Stomach (tissue), 8 donors: ENCODE measurements at regions not wholly inside any gene's neighbourhood (a gene's known extent, or its start where the extent isn't known, plus 50 kb on each side); places are given as distances from the start of the nearest gene placed in this dataset.
A peak's percentile ranks its signal among the peaks of the same experiment; 100 is the strongest.

Experiments
- DNase-seq, 2 donors: peaks; one replicate each; pipeline versions ENCODE4 v3.0.0 to v3.0.0-alpha.2; 2013 to 2019
- H3K27ac ChIP-seq, 5 donors: fragments of 200-600 bp in 4 of 5; sonication (generic) in 4 of 5; one replicate each; pipeline ENCODE4 v1.5.1; 2013 to 2019; ENCODE audit warnings: mild to moderate bottlenecking in 1 of 5, moderate library complexity in 1 of 5
- H3K27me3 ChIP-seq, 3 donors: fragments of 200-600 bp; sonication (generic); one replicate each; pipeline ENCODE4 v1.5.1; 2017 to 2019; ENCODE audit warnings: mixed run types in 1 of 3
- H3K36me3 ChIP-seq, 4 donors: fragments of 200-600 bp; sonication (generic); 1 replicate in 3 of 4; 2 replicates in 1 of 4; pipeline ENCODE4 v1.5.1; 2016 to 2019
- H3K4me1 ChIP-seq, 4 donors: fragments of 200-600 bp; sonication (generic); one replicate each; pipeline ENCODE4 v1.5.1; 2016 to 2019
- H3K4me3 ChIP-seq, 4 donors: fragments of 200-600 bp; sonication (generic) in 3 of 4; one replicate each; pipeline ENCODE4 v1.5.1; 2016 to 2019; ENCODE audit warnings: mild to moderate bottlenecking in 1 of 4
- H3K9me3 ChIP-seq, 4 donors: fragments of 200-600 bp; sonication (generic); one replicate each; pipeline ENCODE4 v1.5.1; 2016 to 2019
- CTCF ChIP-seq, 7 experiments: fragments of 450-650 bp in 4 of 7; fragments of 200-600 bp in 3 of 7; sonication (generic) in 3 of 7; IDR thresholded peaks; one replicate each; pipeline ENCODE4 v1.5.1; 2016 to 2019; ENCODE audit warnings: antibody characterized with exemption in 7 of 7, control low read depth in 2 of 7, mild to moderate bottlenecking in 1 of 7
- EP300 ChIP-seq: sonication (generic); formaldehyde crosslinking; IDR thresholded peaks from one replicate; pipeline ENCODE4 v1.6.1; 2017; ENCODE audit warnings: antibody characterized with exemption
- POLR2A ChIP-seq, 4 donors: fragments of 450-650 bp; IDR thresholded peaks; one replicate each; pipeline ENCODE4 v1.6.1; 2016; ENCODE audit warnings: antibody characterized with exemption in 4 of 4, control low read depth in 2 of 4, mild to moderate bottlenecking in 1 of 4, moderate library complexity in 1 of 4
- POLR2AphosphoS5 ChIP-seq, 3 donors: sonication (generic); formaldehyde crosslinking; IDR thresholded peaks; one replicate each; pipeline ENCODE4 v1.6.1; 2016; ENCODE audit warnings: antibody characterized with exemption in 3 of 3
- WGBS, 5 donors: extraction: QIAGEN DNeasy Blood & Tissue Kit in 3 of 5; methylation state at CpG; one replicate each; pipeline versions ENCODE4 v1.1.5 to v1.1.7; 2013 to 2018; 5-methylcytosine and 5-hydroxymethylcytosine counted together
- intact Hi-C: fragments of 100-400 bp; cut with DNase I; formaldehyde crosslinking; loops from one replicate; pipeline ENCODE4 v1.15.1; 2023; ENCODE audit warnings: low total_unique reads
- donor health status: healthy with polysubstance abuse.
- donor health status: Bipolar disorder and iron deficiency.
- donor health status: healthy.

- DNase-seq = no peak
Observed at GRCh38 chr11:15665368-15665871, 550.7 kb downstream of the INSC start.

GRCh38 chr11:15667127-15667725 lies 552.5 kb downstream of the INSC start:
- DNase-seq = no peak
- no peak overlapping the region for H3K27ac ChIP-seq
- H3K36me3 ChIP-seq = no peaks in the 10 kb centered on the region
- intact Hi-C loops = no loop called here
- peaks cover 0 to 6% (median 0%) of the 10 kb centered on the region in 4 donors for H3K9me3 ChIP-seq
- peaks cover 4 to 28% (median 9%) of the 10 kb centered on the region in 4 donors for H3K4me1 ChIP-seq
- no peaks in the 10 kb centered on the region for H3K27me3 ChIP-seq
- no peak overlapping the region for H3K4me3 ChIP-seq
- TF ChIP-seq EP300 (no peak), POLR2A (IDR thresholded peaks at IDR 0.05) (no peak), CTCF (IDR thresholded peaks at IDR 0.05) (no peak), POLR2AphosphoS5 (IDR thresholded peaks at IDR 0.05) (no peak)
- WGBS, 5 donors = 80 to 95% (median 92%) methylated on average over 3 of the region's 3 CpGs

More at GRCh38 chr11:15665368-15665871, 550.7 kb downstream of the INSC start:
- Histone ChIP-seq H3K27me3 (no peaks in the 10 kb centered on the region), H3K9me3 (peaks cover 0 to 6% (median 0%) of the 10 kb centered on the region in 4 donors), H3K27ac (no peak overlapping the region), H3K36me3 (no peaks in the 10 kb centered on the region), H3K4me1 (peaks cover under 1 to 22% (median 7%) of the 10 kb centered on the region in 4 donors), H3K4me3 (no peak overlapping the region)
- TF ChIP-seq POLR2AphosphoS5 (IDR thresholded peaks at IDR 0.05) = no peak
- TF ChIP-seq CTCF (IDR thresholded peaks at IDR 0.05) = no peak
- no peak for TF ChIP-seq POLR2A (IDR thresholded peaks at IDR 0.05)
- no peak for TF ChIP-seq EP300
- intact Hi-C loops = no loop called here
- 75 to 88% (median 83%) methylated on average over 4 of the region's 4 CpGs for WGBS, 5 donors

GRCh38 chr11:15668718-15669117 lies 554.0 kb downstream of the INSC start:
- no peak for TF ChIP-seq CTCF (IDR thresholded peaks at IDR 0.05)
- TF ChIP-seq EP300 = no peak
- no peak for TF ChIP-seq POLR2A (IDR thresholded peaks at IDR 0.05)
- TF ChIP-seq POLR2AphosphoS5 (IDR thresholded peaks at IDR 0.05) = peak in 2 of 3 donors; percentile 17 to 39
- no peaks in the 10 kb centered on the region for H3K27me3 ChIP-seq
- H3K4me1 ChIP-seq = peaks cover 4 to 20% (median 5%) of the 10 kb centered on the region in 4 donors
- DNase-seq = no peak
- H3K27ac ChIP-seq = no peak overlapping the region
- no peak overlapping the region for H3K4me3 ChIP-seq
- intact Hi-C loops = no loop called here
- no peaks in the 10 kb centered on the region for H3K36me3 ChIP-seq
- H3K9me3 ChIP-seq = peaks cover 0 to 6% (median 0%) of the 10 kb centered on the region in 4 donors
- 52 to 82% (median 74%) methylated on average over 3 of the region's 3 CpGs for WGBS, 5 donors

GRCh38 chr11:15670520-15671070 lies 555.9 kb downstream of the INSC start:
- no peak overlapping the region for H3K4me3 ChIP-seq
- peak in 1 of 2 donors; percentile 23 for DNase-seq
- H3K9me3 ChIP-seq = peaks cover 0 to 6% (median 0%) of the 10 kb centered on the region in 4 donors
- 24 to 56% (median 40%) methylated on average over 9 to 12 of the region's 12 CpGs for WGBS, 5 donors
- H3K27me3 ChIP-seq = no peaks in the 10 kb centered on the region
- peaks cover 0 to 15% (median 4%) of the 10 kb centered on the region in 4 donors for H3K4me1 ChIP-seq
- H3K27ac ChIP-seq = no peak overlapping the region
- intact Hi-C loops = no loop called here
- no peaks in the 10 kb centered on the region for H3K36me3 ChIP-seq
- no peak for TF ChIP-seq POLR2A (IDR thresholded peaks at IDR 0.05)
- TF ChIP-seq EP300 = no peak
- no peak for TF ChIP-seq CTCF (IDR thresholded peaks at IDR 0.05)
- no peak for TF ChIP-seq POLR2AphosphoS5 (IDR thresholded peaks at IDR 0.05)
